HG03432 (cell line): ENCODE measurements at regions not wholly inside any gene's neighbourhood (a gene's known extent, or its start where the extent isn't known, plus 50 kb on each side); places are given as distances from the start of the nearest gene placed in this dataset.
"Not testable (repeated sequence)": the region's sequence is repeated elsewhere in the genome, so short reads cannot be mapped to it uniquely, and the experiment has no call there.

Experiments used
- ATAC-seq: cut with Tn5 transposase; IDR thresholded peaks from one replicate; pipeline ENCODE4 v1.9.1; 2021; ENCODE audit warnings: mild to moderate bottlenecking, moderate library complexity; ENCODE audit not compliant: unreplicated experiment

GRCh38 chr7:69109879-69110278, 488.4 kb upstream of the AUTS2 start:
- no peak for ATAC-seq

GRCh38 chr7:69110450-69111050, 487.7 kb upstream of the AUTS2 start:
- no peak for ATAC-seq

GRCh38 chr7:69114374-69114773, 483.9 kb upstream of the AUTS2 start:
- no peak for ATAC-seq

GRCh38 chr7:69115788-69116187, 482.5 kb upstream of the AUTS2 start:
- no peak for ATAC-seq

- not testable (repeated sequence) for ATAC-seq
Observed at GRCh38 chr7:69116196-69116595, 482.1 kb upstream of the AUTS2 start.

- no peak for ATAC-seq
Observed at GRCh38 chr7:69122953-69123352, 475.3 kb upstream of the AUTS2 start.

- no peak for ATAC-seq
Observed at GRCh38 chr7:69126896-69127479, 471.3 kb upstream of the AUTS2 start.

GRCh38 chr7:69129524-69129923, 468.8 kb upstream of the AUTS2 start:
- ATAC-seq: no peak

GRCh38 chr7:69129951-69130350, 468.3 kb upstream of the AUTS2 start:
- ATAC-seq: no peak

- no peak for ATAC-seq
Observed at GRCh38 chr7:69130396-69130795, 467.9 kb upstream of the AUTS2 start.

GRCh38 chr7:69134316-69134715, 464.0 kb upstream of the AUTS2 start:
- no peak for ATAC-seq

- ATAC-seq: no peak
Observed at GRCh38 chr7:69147631-69148030, 450.6 kb upstream of the AUTS2 start.

- ATAC-seq: no peak
Observed at GRCh38 chr7:69149804-69150782, 448.2 kb upstream of the AUTS2 start.

GRCh38 chr7:69162326-69162725, 435.9 kb upstream of the AUTS2 start:
- no peak for ATAC-seq

- ATAC-seq: no peak
Observed at GRCh38 chr7:69162931-69163670, 435.2 kb upstream of the AUTS2 start.

GRCh38 chr7:69166979-69167516, 431.2 kb upstream of the AUTS2 start:
- no peak for ATAC-seq

GRCh38 chr7:69169386-69169785, 428.9 kb upstream of the AUTS2 start:
- no peak for ATAC-seq

GRCh38 chr7:69172357-69173077, 425.8 kb upstream of the AUTS2 start:
- ATAC-seq: no peak

- ATAC-seq: no peak
Observed at GRCh38 chr7:69173341-69173740, 424.9 kb upstream of the AUTS2 start.

GRCh38 chr7:69173846-69174245, 424.4 kb upstream of the AUTS2 start:
- no peak for ATAC-seq
